ENCODE measurements at regions not wholly inside any gene's neighbourhood (a gene's known extent, or its start where the extent isn't known, plus 50 kb on each side); places are given as distances from the start of the nearest gene placed in this dataset.

DNA sequence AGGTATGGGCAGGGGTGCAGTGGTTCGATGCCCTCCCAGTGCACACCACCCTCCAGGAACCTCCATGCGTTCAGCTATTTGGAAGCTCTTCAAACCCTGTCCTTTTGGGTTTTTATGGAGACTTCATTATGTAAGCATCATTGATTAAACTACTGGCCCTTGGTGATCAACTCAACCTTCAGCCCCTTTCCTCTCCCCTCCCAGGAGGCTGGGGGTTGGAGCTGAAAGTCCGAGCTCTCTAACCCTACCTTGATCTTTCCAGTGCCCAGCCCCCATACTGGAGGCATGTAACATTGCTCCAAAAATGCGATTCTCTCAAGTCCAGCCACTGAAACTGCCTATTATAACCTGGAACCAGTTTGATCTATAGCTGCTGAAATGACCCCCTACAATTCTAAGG, 188.1 kb downstream of the IPO8 start:
- no peak for DNase-seq (ENCODE audit: low spot score)

DNA sequence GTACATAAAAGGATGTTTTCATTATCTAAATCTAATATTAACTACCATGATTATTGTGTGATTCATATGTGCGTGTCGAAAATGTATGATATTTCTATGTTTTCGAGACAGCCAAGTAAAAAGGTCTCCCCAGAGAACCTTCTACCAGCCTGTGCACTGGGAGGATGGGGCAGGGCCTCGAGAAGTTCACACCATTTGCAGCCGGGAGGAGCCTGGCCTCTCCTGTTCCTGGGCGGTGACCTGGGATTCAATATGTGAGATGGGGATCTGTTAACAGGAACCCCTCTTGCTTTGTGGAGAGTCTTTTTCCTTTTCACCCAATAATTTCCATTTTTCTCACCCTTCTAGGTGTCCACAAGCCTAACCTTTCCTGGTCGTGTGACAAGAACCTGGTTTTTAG, 189.3 kb downstream of the IPO8 start:
- no peak for DNase-seq (ENCODE audit: low spot score)

- DNase-seq (ENCODE audit: low spot score) = no peak
These were observed 194.0 kb downstream of the IPO8 start for GRCh38 chr12:30501718-30502117.

DNA sequence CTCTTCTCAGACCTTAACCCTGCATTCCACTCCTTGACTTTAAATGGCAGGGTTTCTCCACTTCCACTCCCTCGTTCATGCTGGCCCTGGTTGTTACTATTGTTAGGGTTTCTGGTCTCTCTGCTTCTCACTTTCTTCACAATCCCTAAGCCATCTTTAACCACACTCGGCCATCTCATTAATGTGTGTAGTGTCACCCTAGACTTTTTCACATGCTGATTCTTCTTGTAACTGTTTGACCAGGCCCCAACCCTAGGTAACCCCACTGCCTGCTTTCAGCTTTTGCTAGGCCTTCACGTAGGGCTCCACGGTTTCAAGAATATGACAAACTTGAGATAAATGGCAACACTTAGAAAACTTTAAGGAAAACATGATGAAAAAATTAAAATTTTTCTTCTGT, 195.1 kb downstream of the IPO8 start:
- no peak for DNase-seq (ENCODE audit: low spot score)

DNA sequence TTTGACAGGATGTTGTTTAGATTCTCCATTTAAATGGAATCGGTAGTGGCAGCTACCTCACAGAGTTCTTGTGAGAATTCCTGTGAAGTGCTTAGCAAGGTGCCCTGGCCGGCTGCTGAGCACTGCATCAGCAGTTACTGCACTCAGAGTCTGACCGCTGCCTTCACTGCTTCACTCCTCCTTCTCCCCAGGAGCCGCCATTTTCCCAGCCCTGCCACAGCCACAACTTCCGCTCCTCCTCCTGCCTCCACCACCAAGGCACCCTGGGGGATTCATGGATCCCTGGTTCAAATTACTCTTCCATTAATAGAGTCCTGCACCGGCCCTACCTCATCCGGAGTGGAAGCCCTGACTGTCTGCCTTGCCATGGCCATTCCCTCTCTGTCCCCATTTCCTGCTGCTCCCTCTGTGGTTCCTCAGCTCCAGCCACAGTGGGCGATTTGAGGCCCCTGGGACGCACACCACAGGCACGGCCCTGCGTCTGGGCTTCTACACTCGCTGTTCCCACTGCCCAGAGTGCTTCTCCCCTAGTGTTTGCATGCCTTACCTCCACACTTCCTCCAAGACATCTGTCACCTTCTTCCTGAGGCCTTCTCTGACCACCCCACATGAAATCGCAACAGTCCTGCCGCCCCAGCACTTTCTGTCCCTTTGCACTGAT, 210.3 kb downstream of the IPO8 start:
- DNase-seq (ENCODE audit: low spot score) = no peak

DNA sequence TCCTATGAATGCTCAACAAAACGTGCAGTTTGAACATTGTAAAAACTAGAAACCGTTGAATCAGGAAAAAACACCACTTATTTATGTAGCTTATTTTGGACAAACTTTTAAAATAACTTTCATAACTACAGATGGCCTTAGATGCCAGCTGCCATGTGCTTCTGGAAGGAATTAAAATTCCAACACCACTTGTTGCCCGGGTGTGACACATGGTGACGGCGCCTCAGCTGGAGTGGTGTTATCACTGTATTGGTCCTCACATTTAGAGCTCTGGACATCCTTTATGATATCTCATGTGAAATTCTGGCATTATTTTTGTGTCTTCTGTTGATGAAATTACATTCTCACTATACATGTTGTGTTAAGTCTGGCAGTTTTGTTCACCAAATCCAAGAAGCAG, 211.0 kb downstream of the IPO8 start:
- DNase-seq (ENCODE audit: low spot score) = no peak

- no peak for DNase-seq (ENCODE audit: low spot score)
These were observed 213.0 kb downstream of the IPO8 start for GRCh38 chr12:30482650-30483049.

DNA sequence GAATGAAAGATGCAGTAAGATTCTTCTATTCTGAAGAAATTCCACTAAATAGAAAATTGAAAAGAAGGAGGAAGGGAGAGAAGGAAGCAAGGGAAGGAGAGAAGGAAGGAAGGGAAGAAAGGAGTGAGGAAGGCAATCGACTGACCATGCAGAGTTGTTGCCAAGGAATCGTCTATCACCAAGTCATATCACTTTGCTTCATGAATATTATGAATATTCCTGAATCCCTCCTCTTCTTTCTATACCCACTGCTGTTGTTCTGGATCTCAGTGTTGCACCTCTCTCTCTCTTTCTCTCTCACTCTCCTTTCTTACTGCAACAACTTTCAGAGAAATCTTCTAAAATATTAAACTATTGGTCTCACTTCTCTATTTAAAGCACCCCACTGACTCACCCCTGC, 222.4 kb downstream of the IPO8 start:
- DNase-seq (ENCODE audit: low spot score) = no peak

DNA sequence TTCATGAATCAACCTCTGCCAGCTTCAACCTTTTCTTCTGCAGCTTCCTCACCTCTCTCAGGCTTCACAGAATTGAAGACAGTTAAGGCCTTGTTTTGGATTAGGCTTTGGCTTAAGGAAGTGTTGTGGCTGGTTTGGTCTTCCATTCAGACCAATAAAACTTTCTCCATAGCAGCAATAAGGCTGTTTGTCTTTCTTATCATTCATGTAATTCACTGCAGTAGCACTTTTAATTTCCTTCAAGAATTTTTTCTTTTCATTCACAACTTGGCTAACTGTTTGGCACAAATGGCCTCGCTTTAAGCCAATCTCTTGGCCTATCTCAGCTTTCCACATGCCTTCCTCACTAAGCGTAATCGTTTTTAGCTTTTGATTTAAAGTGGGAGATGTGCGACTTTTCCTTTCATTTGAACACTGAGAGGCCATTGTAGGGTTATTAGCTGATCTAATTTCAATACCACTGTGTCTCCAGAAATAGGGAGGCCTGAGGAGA, 229.5 kb downstream of the IPO8 start:
- DNase-seq (ENCODE audit: low spot score) = no peak

GRCh38 chr12:30463636-30464035, 232.0 kb downstream of the IPO8 start:
- DNase-seq (ENCODE audit: low spot score) = no peak

GRCh38 chr12:30462249-30462648, 233.4 kb downstream of the IPO8 start:
- DNase-seq (ENCODE audit: low spot score) = no peak

GRCh38 chr12:30461026-30461615, 234.5 kb downstream of the IPO8 start:
- DNase-seq (ENCODE audit: low spot score) = no peak

- no peak for DNase-seq (ENCODE audit: low spot score)
These were observed 237.2 kb downstream of the IPO8 start for GRCh38 chr12:30458453-30458852.

DNA sequence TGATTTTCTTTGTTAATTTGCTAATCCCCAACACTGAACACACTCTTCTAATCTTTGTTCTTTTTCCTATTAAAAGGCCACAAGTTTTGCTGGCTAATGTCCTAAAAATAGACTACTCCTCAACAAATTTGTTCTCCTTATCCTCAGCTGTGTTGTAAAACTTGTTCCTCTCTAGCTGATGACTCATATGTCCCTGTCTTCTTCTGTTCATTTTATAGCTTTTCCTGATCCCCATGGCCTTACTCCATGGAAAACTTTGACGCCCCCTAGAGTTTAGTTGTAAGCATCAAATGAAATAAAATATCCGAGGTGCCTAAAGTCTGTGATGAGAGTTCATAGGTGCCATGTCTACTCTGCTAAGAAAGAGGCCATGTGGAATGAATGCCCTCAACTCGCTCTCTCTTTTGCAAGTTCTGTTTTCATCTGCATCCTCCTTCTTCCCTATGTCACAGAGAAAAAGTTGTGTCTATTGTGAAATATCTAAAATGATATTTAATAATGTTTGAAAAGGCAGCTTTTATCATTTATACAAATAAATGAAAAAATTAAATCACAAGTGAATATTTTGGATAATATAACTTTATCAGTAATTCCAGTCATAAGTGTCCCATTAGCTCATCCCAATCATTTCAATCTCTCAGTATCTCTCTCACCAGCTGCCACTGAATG, 237.9 kb downstream of the IPO8 start:
- DNase-seq (ENCODE audit: low spot score) = peak; percentile 32

DNA sequence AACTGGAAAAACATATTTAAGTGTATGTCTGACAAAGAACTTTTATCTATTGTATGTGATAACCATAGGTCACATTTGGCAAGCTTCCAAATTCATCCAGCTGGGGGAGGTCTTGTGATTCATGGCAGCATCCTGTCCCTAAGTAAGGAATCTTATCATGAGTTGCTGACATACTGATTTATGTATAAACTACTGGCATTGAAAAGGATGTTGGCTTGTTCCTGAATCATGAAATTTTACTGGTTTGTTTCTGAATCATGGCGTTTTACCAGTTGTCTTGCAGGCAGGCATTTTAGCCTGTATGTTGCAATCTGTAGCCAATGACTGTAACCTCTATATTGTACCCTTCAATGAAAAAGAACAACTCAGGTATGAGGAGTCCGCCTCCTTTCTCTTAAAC, 244.8 kb downstream of the IPO8 start:
- no peak for DNase-seq (ENCODE audit: low spot score)

DNA sequence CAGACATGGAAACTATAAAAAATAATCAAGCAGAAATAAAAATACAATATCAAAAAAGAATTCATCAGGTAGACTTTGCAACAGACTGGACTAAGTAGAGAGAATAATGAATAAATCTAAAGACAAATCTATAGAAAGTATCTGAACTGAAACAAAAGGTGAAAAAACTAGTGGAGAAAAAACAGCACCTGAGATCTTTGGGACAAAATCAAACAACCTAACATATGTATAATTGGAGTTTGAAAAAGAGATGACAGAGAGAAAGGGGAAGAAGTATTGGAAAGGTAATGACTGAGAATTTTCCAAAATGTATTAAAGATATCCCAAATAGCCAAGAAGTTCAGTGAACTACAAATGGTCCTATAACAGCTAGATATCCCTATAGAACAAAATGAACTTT, 245.4 kb downstream of the IPO8 start:
- DNase-seq (ENCODE audit: low spot score) = no peak

- DNase-seq (ENCODE audit: low spot score) = no peak
These were observed 247.6 kb downstream of the IPO8 start for GRCh38 chr12:30448038-30448437.

DNA sequence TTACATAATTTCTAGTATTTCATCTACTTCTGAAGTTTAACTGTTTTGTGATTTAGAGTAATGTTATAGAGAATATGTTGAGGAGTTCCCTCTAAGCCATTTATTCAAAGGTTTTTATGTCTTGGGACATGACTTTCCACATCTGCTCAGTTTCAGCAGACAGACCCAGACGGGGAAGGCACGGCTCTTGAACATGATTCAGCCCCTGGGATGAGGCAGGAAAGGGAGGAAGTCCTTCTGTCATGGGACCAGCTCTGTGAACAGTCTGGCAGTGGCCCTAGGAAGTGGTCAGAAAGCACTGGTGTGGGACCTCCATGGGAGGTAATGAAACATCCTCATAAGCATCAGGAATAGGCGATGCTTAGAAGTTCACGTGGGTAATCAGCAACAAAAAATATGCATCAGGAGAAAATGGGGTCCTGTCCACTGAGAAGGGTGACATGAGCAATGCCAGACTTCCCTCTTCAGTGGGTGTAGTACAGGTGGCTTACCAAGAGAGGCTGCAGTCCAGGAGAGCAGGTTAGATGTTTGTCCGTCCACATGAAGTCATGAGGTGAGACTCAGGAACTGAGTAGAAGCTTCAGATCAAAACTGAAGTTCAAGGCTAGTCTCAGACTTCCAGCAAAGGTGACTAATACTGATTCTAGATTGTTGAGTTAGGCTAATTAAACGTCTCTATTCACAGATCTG, 248.5 kb downstream of the IPO8 start:
- no peak for DNase-seq (ENCODE audit: low spot score)

DNA sequence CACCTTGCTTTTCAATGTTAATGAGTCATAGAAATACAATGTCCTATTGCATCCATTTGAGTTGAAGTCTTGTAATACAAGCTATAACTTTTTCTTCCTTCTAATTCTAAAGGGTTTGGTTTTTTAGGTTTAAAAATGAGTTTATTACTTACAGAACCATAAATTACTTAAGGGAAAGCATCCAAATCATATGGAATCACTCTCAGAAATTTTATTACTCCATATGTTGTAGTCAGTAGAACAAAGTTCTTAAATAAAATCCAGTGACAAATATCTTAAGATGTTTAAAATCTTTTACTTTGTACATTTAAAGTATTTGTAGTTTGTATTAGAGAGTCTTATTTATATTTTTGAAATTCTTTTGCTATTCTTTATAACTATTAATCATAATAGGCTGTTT, 253.2 kb downstream of the IPO8 start:
- DNase-seq (ENCODE audit: low spot score) = no peak

- DNase-seq (ENCODE audit: low spot score) = no peak
These were observed 254.7 kb downstream of the IPO8 start for GRCh38 chr12:30440826-30441602.

GRCh38 chr12:30439201-30439600, 256.5 kb downstream of the IPO8 start:
- DNase-seq (ENCODE audit: low spot score) = no peak

DNA sequence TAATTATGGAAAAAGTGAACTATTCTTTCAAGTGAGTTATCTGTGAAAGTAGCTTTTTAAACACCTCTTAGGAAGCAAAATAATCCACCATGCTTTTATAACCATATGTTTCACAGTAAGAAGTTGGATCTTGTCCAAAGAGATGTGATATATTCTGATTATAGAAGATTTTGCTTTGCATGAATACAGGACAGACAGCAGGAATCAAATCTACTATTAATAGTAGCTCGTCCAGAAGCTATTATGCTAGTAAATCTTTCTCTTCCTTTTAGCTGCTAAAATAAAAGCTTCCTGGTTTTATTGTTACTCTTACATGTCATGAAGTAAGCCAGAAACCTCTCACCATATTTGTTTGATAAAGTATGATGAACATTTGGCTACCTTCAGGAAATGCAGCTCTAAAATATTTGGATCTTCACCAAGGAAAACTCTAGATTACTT, 257.0 kb downstream of the IPO8 start:
- no peak for DNase-seq (ENCODE audit: low spot score)
